ENCODE measurements at regions not wholly inside any gene's neighbourhood (a gene's known extent, or its start where the extent isn't known, plus 50 kb on each side); places are given as distances from the start of the nearest gene placed in this dataset.

- TF ChIP-seq CTCF (IDR thresholded peaks at IDR 0.05; ENCODE audit: borderline replicate concordance, extremely low read depth, low read length, poor library complexity, severe bottlenecking) = no peak
- no peak for TF ChIP-seq EZH2 (IDR thresholded peaks at IDR 0.05; ENCODE audit: borderline replicate concordance, low read depth, low read length, severe bottlenecking)
These were observed 121.3 kb downstream of the PRLHR start for GRCh38 chr10:118474111-118474510.

Data from DND-41 (cell line).